H1 (cell line): ENCODE measurements at regions not wholly inside any gene's neighbourhood (a gene's known extent, or its start where the extent isn't known, plus 50 kb on each side); places are given as distances from the start of the nearest gene placed in this dataset.

Source experiments
- CBX5 ChIP-seq: fragments of 300-800, 300-1000 bp; sonication (generic); IDR thresholded peaks from 2 replicates; pipeline ENCODE4 v1.7.1; 2016; ENCODE audit warnings: antibody characterized with exemption, low read length, low read depth
- CHD1 ChIP-seq: IDR thresholded peaks from 2 replicates; pipeline ENCODE4 v1.6.1; 2012; ENCODE audit warnings: low read depth, low read length, improper control_type of control experiment
- EZH2 ChIP-seq: fragments of 200-600 bp; sonication (generic); IDR thresholded peaks from 2 replicates; pipeline ENCODE4 v1.7.1; 2012; ENCODE audit warnings: low read depth, mild to moderate bottlenecking, moderate library complexity, low read length, inconsistent platforms; ENCODE audit not compliant: severe bottlenecking
- HDAC2 ChIP-seq, 2 experiments: fragments of 300-600 bp in 1 of 2; sonication (generic) in 1 of 2; IDR thresholded peaks; 2 replicates each; pipeline ENCODE4 v1.6.1; 2011 to 2012; ENCODE audit warnings: low read depth in 2 of 2, low read length in 2 of 2, mild to moderate bottlenecking in 2 of 2, moderate library complexity in 2 of 2, borderline replicate concordance in 1 of 2, inconsistent platforms in 1 of 2
- RAD21 ChIP-seq, 2 experiments: IDR thresholded peaks in 1 of 2; conservative IDR thresholded peaks in 1 of 2; 2 replicates each; pipeline ENCODE4 v1.6.1; 2011; ENCODE audit warnings: low read depth in 2 of 2, low read length in 2 of 2, improper control_type of control experiment in 1 of 2, inconsistent platforms in 1 of 2, mild to moderate bottlenecking in 1 of 2, moderate library complexity in 1 of 2
- RBBP5 ChIP-seq: IDR thresholded peaks from 2 replicates; pipeline ENCODE4 v1.7.1; 2012; ENCODE audit warnings: low read depth, mild to moderate bottlenecking, inconsistent platforms, low read length, moderate library complexity, borderline replicate concordance
- SP1 ChIP-seq: IDR thresholded peaks from 2 replicates; pipeline ENCODE4 v1.6.1; 2011; ENCODE audit warnings: low read depth, low read length
- TF ChIP-seq, protein P1 (sequence below), 3 experiments: IDR thresholded peaks; 1 replicate in 2 of 3; 2 replicates in 1 of 3; pipeline versions ENCODE4 v1.5.1 to v1.6.1; 2011; ENCODE audit warnings: low read length in 3 of 3, mild to moderate bottlenecking in 3 of 3, inconsistent platforms in 2 of 3, low read depth in 1 of 3, moderate library complexity in 1 of 3; ENCODE audit not compliant: insufficient read depth in 1 of 3; ENCODE audit errors: control extremely low read depth in 1 of 3
- TF ChIP-seq, protein P2 (sequence below): IDR thresholded peaks from 2 replicates; pipeline ENCODE4 v1.6.1; 2011; ENCODE audit warnings: low read depth, mild to moderate bottlenecking, low read length; ENCODE audit not compliant: insufficient read depth
- TF ChIP-seq, protein P3 (sequence below): IDR thresholded peaks from 2 replicates; pipeline ENCODE4 v1.6.1; 2012; ENCODE audit warnings: inconsistent platforms

DNA sequence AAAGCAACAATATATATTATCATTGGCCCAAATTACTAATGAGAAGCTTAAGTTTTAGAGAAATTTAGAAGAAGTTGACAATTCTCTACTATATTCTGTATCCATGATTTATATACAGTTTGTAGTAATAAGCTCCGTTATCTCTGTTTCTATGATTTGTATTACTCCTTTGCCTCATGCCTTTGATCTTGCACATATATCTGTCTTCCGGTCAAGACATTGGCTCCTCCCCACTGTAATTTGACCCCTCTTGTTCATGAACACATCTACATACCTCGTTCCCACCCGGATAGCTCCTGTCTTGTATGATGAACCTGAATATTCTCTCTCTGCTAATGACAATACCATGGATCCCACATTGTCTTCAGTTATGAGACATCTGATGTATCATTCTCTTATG, 581.0 kb upstream of the RGS18 start:
- TF ChIP-seq, protein P1, sequence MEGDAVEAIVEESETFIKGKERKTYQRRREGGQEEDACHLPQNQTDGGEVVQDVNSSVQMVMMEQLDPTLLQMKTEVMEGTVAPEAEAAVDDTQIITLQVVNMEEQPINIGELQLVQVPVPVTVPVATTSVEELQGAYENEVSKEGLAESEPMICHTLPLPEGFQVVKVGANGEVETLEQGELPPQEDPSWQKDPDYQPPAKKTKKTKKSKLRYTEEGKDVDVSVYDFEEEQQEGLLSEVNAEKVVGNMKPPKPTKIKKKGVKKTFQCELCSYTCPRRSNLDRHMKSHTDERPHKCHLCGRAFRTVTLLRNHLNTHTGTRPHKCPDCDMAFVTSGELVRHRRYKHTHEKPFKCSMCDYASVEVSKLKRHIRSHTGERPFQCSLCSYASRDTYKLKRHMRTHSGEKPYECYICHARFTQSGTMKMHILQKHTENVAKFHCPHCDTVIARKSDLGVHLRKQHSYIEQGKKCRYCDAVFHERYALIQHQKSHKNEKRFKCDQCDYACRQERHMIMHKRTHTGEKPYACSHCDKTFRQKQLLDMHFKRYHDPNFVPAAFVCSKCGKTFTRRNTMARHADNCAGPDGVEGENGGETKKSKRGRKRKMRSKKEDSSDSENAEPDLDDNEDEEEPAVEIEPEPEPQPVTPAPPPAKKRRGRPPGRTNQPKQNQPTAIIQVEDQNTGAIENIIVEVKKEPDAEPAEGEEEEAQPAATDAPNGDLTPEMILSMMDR (IDR thresholded peaks at IDR 0.05; ENCODE audit: control extremely low read depth in 1 of 3, insufficient read depth in 1 of 3, low read depth in 1 of 3, low read length in 3 of 3): no peak
- no peak for TF ChIP-seq HDAC2 (IDR thresholded peaks at IDR 0.05; ENCODE audit: borderline replicate concordance in 1 of 2, low read depth in 2 of 2, low read length in 2 of 2)
- TF ChIP-seq, protein P2, sequence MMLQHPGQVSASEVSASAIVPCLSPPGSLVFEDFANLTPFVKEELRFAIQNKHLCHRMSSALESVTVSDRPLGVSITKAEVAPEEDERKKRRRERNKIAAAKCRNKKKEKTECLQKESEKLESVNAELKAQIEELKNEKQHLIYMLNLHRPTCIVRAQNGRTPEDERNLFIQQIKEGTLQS: no peak
- TF ChIP-seq CHD1: no peak
- TF ChIP-seq, protein P3, sequence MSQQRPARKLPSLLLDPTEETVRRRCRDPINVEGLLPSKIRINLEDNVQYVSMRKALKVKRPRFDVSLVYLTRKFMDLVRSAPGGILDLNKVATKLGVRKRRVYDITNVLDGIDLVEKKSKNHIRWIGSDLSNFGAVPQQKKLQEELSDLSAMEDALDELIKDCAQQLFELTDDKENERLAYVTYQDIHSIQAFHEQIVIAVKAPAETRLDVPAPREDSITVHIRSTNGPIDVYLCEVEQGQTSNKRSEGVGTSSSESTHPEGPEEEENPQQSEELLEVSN: no peak
- TF ChIP-seq EZH2: no peak
- TF ChIP-seq CBX5: no peak
- TF ChIP-seq RBBP5: no peak
- TF ChIP-seq SP1: no peak
- TF ChIP-seq RAD21 (IDR thresholded peaks at IDR 0.05 in 1 of 2, conservative IDR thresholded peaks at IDR 0.05 in 1 of 2; ENCODE audit: low read depth in 2 of 2, low read length in 2 of 2): no peak
